Adrenal gland (tissue), 9 donors: ENCODE measurements at regions not wholly inside any gene's neighbourhood (a gene's known extent, or its start where the extent isn't known, plus 50 kb on each side); places are given as distances from the start of the nearest gene placed in this dataset.

Experiments
- DNase-seq, 7 donors: peaks; one replicate each; pipeline ENCODE4 v3.0.0-alpha.2; 2019 to 2020
- H3K27ac ChIP-seq, 5 donors: fragments of 200-600 bp; sonication (generic) in 4 of 5; 1 replicate in 3 of 5; 2 replicates in 2 of 5; pipeline versions ENCODE4 v1.5.1 to v1.8.0; 2016 to 2020; ENCODE audit warnings: mild to moderate bottlenecking in 1 of 5
- H3K27me3 ChIP-seq: fragments of 200-600 bp; 2 replicates; pipeline ENCODE4 v1.8.0; 2021
- H3K36me3 ChIP-seq, 2 donors: fragments of 200-600 bp; replicated peaks in 1 of 2; 1 replicate in 1 of 2; 2 replicates in 1 of 2; pipeline versions ENCODE4 v1.5.1 to v1.8.0; 2018 to 2022
- H3K4me1 ChIP-seq, 2 donors: fragments of 200-600 bp; replicated peaks in 1 of 2; 1 replicate in 1 of 2; 2 replicates in 1 of 2; pipeline versions ENCODE4 v1.5.1 to v1.8.0; 2018 to 2021
- H3K4me3 ChIP-seq, 4 donors: fragments of 200-600 bp; sonication (generic) in 3 of 4; one replicate each; pipeline ENCODE4 v1.5.1; 2016 to 2018
- H3K9me3 ChIP-seq, 3 donors: fragments of 200-600 bp; sonication (generic) in 1 of 3; replicated peaks in 1 of 3; 1 replicate in 2 of 3; 2 replicates in 1 of 3; pipeline versions ENCODE4 v1.5.1 to v1.8.0; 2016 to 2021
- POLR2A ChIP-seq, 2 donors: fragments of 450-650 bp; IDR thresholded peaks; one replicate each; pipeline ENCODE4 v1.6.1; 2017; ENCODE audit warnings: antibody characterized with exemption in 2 of 2, mild to moderate bottlenecking in 2 of 2, moderate library complexity in 1 of 2
- WGBS, 4 donors: extraction: QIAGEN DNeasy Blood & Tissue Kit in 2 of 4; methylation state at CpG; one replicate each; pipeline versions ENCODE4 v1.1.5 to v1.1.7; 2013 to 2017; 5-methylcytosine and 5-hydroxymethylcytosine counted together
- intact Hi-C, 2 donors: fragments of 100-400 bp; cut with DNase I; formaldehyde crosslinking; loops; one replicate each; pipeline versions ENCODE4 v1.14.1 to v1.15.0; 2022 to 2023
- TF ChIP-seq, protein P1 (sequence below), 6 experiments: fragments of 450-650 bp in 4 of 6; fragments of 200-600 bp in 2 of 6; sonication (generic) in 1 of 6; IDR thresholded peaks; 1 replicate in 5 of 6; 2 replicates in 1 of 6; pipeline versions ENCODE4 v1.5.1 to v1.8.0; 2016 to 2021; ENCODE audit warnings: antibody characterized with exemption in 6 of 6, mild to moderate bottlenecking in 2 of 6, moderate library complexity in 1 of 6
- donor health status: healthy with polysubstance abuse.
- donor health status: Bipolar disorder and iron deficiency.
- donor health status: DM: yes; HTN: yes; CAD: no.
- donor health status: DM: no; HTN: no; CAD: no.
- donor health status: DM: no; HTN: no; CAD: no.

DNA sequence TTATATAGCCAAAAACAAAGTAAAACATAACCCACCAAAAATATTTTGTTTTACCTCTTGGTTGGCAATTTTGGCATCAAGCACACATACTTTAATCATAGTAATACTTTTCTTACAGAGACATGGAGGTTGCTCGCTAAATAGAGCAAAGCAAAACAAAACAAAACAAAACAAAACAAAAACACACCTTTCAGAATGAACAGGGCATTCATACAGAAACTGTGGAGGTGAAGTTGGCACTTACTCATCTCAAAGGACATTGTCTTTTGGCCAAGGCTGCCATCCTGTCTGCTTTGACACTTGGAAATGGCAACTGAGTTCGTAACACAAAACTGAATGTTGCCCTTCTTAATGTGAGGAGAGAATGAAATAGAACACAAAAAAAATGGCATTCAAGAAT, 773.1 kb downstream of the USP25 start:
- no peaks in the 10 kb centered on the region for H3K27me3 ChIP-seq
- H3K36me3 ChIP-seq, result no peaks in the 10 kb centered on the region
- H3K4me1 ChIP-seq, result peaks cover 0 to 6% of the 10 kb centered on the region in 2 donors
- no peak overlapping the region for H3K4me3 ChIP-seq
- 90 to 96% (median 94%) methylated on average over 2 of the region's 2 CpGs for WGBS, 4 donors
- no peak overlapping the region for H3K27ac ChIP-seq
- no peak for DNase-seq
- intact Hi-C loops, result no loop called here
- H3K9me3 ChIP-seq, result no peaks in the 10 kb centered on the region
- TF ChIP-seq, protein P1, sequence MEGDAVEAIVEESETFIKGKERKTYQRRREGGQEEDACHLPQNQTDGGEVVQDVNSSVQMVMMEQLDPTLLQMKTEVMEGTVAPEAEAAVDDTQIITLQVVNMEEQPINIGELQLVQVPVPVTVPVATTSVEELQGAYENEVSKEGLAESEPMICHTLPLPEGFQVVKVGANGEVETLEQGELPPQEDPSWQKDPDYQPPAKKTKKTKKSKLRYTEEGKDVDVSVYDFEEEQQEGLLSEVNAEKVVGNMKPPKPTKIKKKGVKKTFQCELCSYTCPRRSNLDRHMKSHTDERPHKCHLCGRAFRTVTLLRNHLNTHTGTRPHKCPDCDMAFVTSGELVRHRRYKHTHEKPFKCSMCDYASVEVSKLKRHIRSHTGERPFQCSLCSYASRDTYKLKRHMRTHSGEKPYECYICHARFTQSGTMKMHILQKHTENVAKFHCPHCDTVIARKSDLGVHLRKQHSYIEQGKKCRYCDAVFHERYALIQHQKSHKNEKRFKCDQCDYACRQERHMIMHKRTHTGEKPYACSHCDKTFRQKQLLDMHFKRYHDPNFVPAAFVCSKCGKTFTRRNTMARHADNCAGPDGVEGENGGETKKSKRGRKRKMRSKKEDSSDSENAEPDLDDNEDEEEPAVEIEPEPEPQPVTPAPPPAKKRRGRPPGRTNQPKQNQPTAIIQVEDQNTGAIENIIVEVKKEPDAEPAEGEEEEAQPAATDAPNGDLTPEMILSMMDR (IDR thresholded peaks at IDR 0.05), result no peak
- TF ChIP-seq POLR2A (IDR thresholded peaks at IDR 0.05), result no peak

DNA sequence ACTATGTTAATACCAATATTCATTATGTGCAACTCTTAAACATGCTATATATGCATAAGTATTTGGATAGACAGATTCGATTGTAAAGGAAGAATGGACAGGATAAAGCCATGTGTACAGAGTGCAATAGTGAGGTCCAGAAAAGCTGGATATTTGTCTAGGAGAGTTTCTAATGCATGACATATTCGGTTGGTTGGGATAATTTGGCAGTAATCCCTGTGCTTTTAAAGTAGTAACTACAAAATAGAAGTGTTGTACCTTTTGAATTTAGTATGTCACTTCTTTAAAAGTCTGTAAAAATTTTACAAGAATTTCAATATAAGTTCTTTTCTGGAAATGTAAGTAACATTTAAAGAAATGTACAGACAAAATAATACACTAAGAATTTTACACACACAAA, 774.5 kb downstream of the USP25 start:
- Histone ChIP-seq H3K9me3 (no peaks in the 10 kb centered on the region), H3K27me3 (no peaks in the 10 kb centered on the region), H3K4me3 (no peak overlapping the region), H3K27ac (no peak overlapping the region), H3K4me1 (peaks cover 0 to 6% of the 10 kb centered on the region in 2 donors), H3K36me3 (no peaks in the 10 kb centered on the region)
- TF ChIP-seq, protein P1 (IDR thresholded peaks at IDR 0.05), result no peak
- TF ChIP-seq POLR2A (IDR thresholded peaks at IDR 0.05), result no peak
- WGBS, 4 donors, result 54 to 63% (median 56%) methylated on average over 2 of the region's 2 CpGs
- intact Hi-C loops, result no loop called here
- no peak for DNase-seq

DNA sequence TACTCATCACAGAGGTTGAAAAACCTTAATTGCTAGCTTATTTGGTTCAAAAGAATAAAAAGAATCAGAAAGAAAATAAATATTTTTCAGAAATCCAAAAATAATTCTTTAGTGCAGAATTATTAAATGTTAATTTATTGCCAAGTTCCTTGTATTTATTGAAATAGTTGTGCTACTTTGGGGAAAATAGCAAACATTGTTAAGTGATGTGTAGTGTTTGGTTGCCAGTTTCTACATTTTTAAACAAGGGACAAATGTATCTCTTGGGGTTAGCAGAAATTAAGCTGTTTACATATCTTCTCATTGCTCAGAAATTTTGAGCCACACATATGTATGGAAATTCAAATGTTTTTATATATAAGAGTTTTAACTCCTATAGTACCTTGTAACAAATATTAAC, 775.0 kb downstream of the USP25 start:
- Histone ChIP-seq H3K4me3 (no peak overlapping the region), H3K4me1 (peaks cover 0 to 6% of the 10 kb centered on the region in 2 donors), H3K27ac (no peak overlapping the region), H3K9me3 (no peaks in the 10 kb centered on the region), H3K36me3 (no peaks in the 10 kb centered on the region), H3K27me3 (no peaks in the 10 kb centered on the region)
- DNase-seq, result no peak
- no peak for TF ChIP-seq POLR2A (IDR thresholded peaks at IDR 0.05)
- TF ChIP-seq, protein P1 (IDR thresholded peaks at IDR 0.05), result no peak
- intact Hi-C loops, result no loop called here

DNA sequence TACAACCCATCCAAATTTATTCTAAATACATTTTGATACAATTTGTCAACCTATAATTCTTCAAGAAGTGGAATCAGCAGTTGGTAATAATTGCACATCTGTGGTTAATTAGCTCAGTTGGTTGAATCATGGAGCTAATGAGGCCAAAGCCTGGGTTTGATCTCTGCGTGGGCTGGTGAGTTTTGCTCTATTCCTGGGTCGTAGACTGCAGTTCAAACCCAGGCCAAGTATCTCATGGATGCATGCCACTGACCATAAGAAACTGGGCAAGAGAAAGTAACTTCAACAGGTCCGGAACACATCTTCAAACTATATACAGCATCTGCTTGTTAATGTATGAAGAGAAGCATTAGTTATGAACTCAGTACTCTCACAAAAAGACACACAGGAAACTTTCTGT, 779.7 kb downstream of the USP25 start:
- Histone ChIP-seq H3K27ac (no peak overlapping the region), H3K9me3 (no peaks in the 10 kb centered on the region), H3K4me1 (peaks cover 0 to 6% of the 10 kb centered on the region in 2 donors), H3K36me3 (no peaks in the 10 kb centered on the region), H3K4me3 (no peak overlapping the region), H3K27me3 (no peaks in the 10 kb centered on the region)
- TF ChIP-seq, protein P1 (IDR thresholded peaks at IDR 0.05), result no peak
- no peak for TF ChIP-seq POLR2A (IDR thresholded peaks at IDR 0.05)
- intact Hi-C loops, result no loop called here
- WGBS, 4 donors, result 62 to 82% (median 79%) methylated on average over 3 of the region's 3 CpGs
- DNase-seq, result no peak
